HUES6 (cell line): ENCODE measurements at regions not wholly inside any gene's neighbourhood (a gene's known extent, or its start where the extent isn't known, plus 50 kb on each side); places are given as distances from the start of the nearest gene placed in this dataset.

Experiments used
- H3K27ac ChIP-seq: 2 replicates; pipeline ENCODE4 v1.7.0; 2013; ENCODE audit warnings: low read depth, mild to moderate bottlenecking, low read length, inconsistent platforms
- H3K27me3 ChIP-seq: 2 replicates; pipeline ENCODE4 v1.6.1; 2013; ENCODE audit warnings: low read length; ENCODE audit not compliant: control insufficient read depth, insufficient read depth
- H3K36me3 ChIP-seq: 2 replicates; pipeline ENCODE4 v1.6.1; 2013; ENCODE audit warnings: low read length; ENCODE audit not compliant: control insufficient read depth, insufficient read depth
- H3K4me1 ChIP-seq: 2 replicates; pipeline ENCODE4 v1.6.1; 2013; ENCODE audit warnings: low read length; ENCODE audit not compliant: control insufficient read depth, insufficient read depth
- H3K4me3 ChIP-seq: 2 replicates; pipeline ENCODE4 v1.5.1; 2013; ENCODE audit warnings: low read depth, low read length
- H3K9ac ChIP-seq: one replicate; pipeline ENCODE4 v1.6.1; 2013; ENCODE audit warnings: mild to moderate bottlenecking, low read length
- H3K9me3 ChIP-seq: 2 replicates; pipeline ENCODE4 v1.6.1; 2013; ENCODE audit warnings: low read depth, low read length; ENCODE audit not compliant: control insufficient read depth, insufficient read depth

GRCh38 chr4:115374621-115375020 lies 261.2 kb upstream of the NDST4 start:
- Histone ChIP-seq H3K27ac (no peak overlapping the region), H3K36me3 (no peaks in the 10 kb centered on the region), H3K27me3 (no peaks in the 10 kb centered on the region), H3K9ac (no peak overlapping the region), H3K9me3 (no peaks in the 10 kb centered on the region), H3K4me3 (no peak overlapping the region), H3K4me1 (no peaks in the 10 kb centered on the region)

DNA sequence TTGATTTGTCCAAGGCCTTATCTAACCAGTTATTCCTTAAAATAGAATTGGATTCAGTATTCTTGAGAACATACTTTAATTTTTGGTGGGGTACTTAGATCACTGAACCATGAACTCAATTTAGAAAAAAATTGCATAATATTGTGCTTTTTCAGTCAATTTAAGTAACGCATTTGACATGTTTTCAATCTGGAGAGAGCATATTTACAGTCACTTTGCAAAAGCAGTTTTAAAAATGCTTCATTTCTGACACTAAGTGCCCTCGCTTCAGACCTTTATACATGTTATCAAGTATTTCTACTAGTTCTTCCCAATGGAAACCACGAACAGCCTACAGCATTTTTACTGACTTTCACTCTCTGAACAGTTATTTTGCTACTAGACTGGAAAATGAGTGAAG lies 257.1 kb upstream of the NDST4 start:
- Histone ChIP-seq H3K27ac (no peak overlapping the region), H3K27me3 (no peaks in the 10 kb centered on the region), H3K9me3 (no peaks in the 10 kb centered on the region), H3K36me3 (no peaks in the 10 kb centered on the region), H3K4me3 (no peak overlapping the region), H3K4me1 (no peaks in the 10 kb centered on the region), H3K9ac (no peak overlapping the region)

GRCh38 chr4:115370012-115370411 lies 256.6 kb upstream of the NDST4 start:
- no peaks in the 10 kb centered on the region for H3K36me3 ChIP-seq
- H3K4me1 ChIP-seq = no peaks in the 10 kb centered on the region
- H3K27ac ChIP-seq = no peak overlapping the region
- H3K9me3 ChIP-seq = no peaks in the 10 kb centered on the region
- no peak overlapping the region for H3K4me3 ChIP-seq
- H3K27me3 ChIP-seq = no peaks in the 10 kb centered on the region
- no peak overlapping the region for H3K9ac ChIP-seq

GRCh38 chr4:115366390-115366789 lies 253.0 kb upstream of the NDST4 start:
- no peaks in the 10 kb centered on the region for H3K4me1 ChIP-seq
- H3K9me3 ChIP-seq = no peaks in the 10 kb centered on the region
- no peak overlapping the region for H3K4me3 ChIP-seq
- no peaks in the 10 kb centered on the region for H3K36me3 ChIP-seq
- no peak overlapping the region for H3K27ac ChIP-seq
- H3K9ac ChIP-seq = no peak overlapping the region
- H3K27me3 ChIP-seq = no peaks in the 10 kb centered on the region

- no peaks in the 10 kb centered on the region for H3K27me3 ChIP-seq
- no peak overlapping the region for H3K9ac ChIP-seq
- H3K4me1 ChIP-seq = no peaks in the 10 kb centered on the region
- H3K9me3 ChIP-seq = no peaks in the 10 kb centered on the region
- no peak overlapping the region for H3K27ac ChIP-seq
- H3K36me3 ChIP-seq = no peaks in the 10 kb centered on the region
- no peak overlapping the region for H3K4me3 ChIP-seq
Measured at GRCh38 chr4:115365185-115365584, 251.8 kb upstream of the NDST4 start.

- Histone ChIP-seq H3K27me3 (no peaks in the 10 kb centered on the region), H3K9ac (no peak overlapping the region), H3K27ac (no peak overlapping the region), H3K9me3 (no peaks in the 10 kb centered on the region), H3K4me3 (no peak overlapping the region), H3K4me1 (no peaks in the 10 kb centered on the region), H3K36me3 (no peaks in the 10 kb centered on the region)
Measured at GRCh38 chr4:115361781-115362180, 248.4 kb upstream of the NDST4 start.

- H3K36me3 ChIP-seq = no peaks in the 10 kb centered on the region
- H3K4me3 ChIP-seq = no peak overlapping the region
- no peak overlapping the region for H3K9ac ChIP-seq
- H3K9me3 ChIP-seq = peaks cover under 1% of the 10 kb centered on the region; the same call in 1 of the 2 replicates
- H3K27me3 ChIP-seq = no peaks in the 10 kb centered on the region
- H3K4me1 ChIP-seq = no peaks in the 10 kb centered on the region
- no peak overlapping the region for H3K27ac ChIP-seq
Measured at GRCh38 chr4:115360431-115360830, 247.0 kb upstream of the NDST4 start.

DNA sequence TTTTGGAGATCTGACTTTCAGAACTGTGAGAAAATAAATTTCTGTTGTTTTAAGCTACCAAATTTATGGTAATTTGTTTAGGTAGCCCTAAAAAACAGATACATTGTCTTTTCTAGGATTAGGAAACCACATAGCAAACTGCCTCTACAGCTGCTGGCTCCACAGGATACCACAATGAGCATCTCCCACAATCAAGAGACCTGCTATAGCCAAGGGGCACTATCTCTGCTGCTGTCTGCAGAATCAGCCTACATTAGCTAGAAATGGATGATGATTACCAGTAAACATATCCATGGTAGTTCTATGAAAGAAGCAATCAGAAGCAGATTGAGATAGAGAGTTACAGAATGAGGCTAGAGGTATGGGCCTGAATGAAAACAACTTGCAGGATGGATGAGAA lies 244.4 kb upstream of the NDST4 start:
- Histone ChIP-seq H3K9ac (no peak overlapping the region), H3K4me1 (no peaks in the 10 kb centered on the region), H3K4me3 (no peak overlapping the region), H3K36me3 (no peaks in the 10 kb centered on the region), H3K27me3 (no peaks in the 10 kb centered on the region), H3K27ac (no peak overlapping the region), H3K9me3 (peaks cover 17% of the 10 kb centered on the region; the same call in 1 of the 2 replicates)

GRCh38 chr4:115356176-115356575 lies 242.8 kb upstream of the NDST4 start:
- Histone ChIP-seq H3K36me3 (no peaks in the 10 kb centered on the region), H3K4me3 (no peak overlapping the region), H3K9me3 (peaks cover 20% of the 10 kb centered on the region; the same call in 1 of the 2 replicates), H3K27me3 (no peaks in the 10 kb centered on the region), H3K9ac (no peak overlapping the region), H3K4me1 (no peaks in the 10 kb centered on the region), H3K27ac (no peak overlapping the region)

DNA sequence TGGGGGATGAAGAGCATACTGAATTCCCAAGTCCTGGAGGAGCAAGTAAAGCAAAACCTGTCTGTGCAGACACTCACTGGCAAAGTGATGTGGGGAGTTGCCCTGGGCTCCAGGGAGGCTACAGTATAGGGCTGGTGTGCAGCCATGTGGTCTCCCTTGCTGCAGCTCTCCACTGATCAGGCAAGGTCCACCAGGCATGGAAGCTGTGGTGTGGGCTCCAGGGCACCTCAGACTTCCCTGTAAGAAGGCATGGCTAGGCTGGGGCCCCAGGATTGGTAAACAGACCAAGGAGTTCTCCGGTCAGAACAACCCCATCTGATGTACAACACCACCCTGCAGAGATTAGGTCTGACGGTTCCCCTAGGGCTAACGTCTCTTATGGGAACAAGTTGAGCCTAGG lies 241.9 kb upstream of the NDST4 start:
- H3K4me3 ChIP-seq = no peak overlapping the region
- no peaks in the 10 kb centered on the region for H3K36me3 ChIP-seq
- peaks cover 20% of the 10 kb centered on the region; the same call in 1 of the 2 replicates for H3K9me3 ChIP-seq
- no peaks in the 10 kb centered on the region for H3K27me3 ChIP-seq
- no peak overlapping the region for H3K27ac ChIP-seq
- no peak overlapping the region for H3K9ac ChIP-seq
- H3K4me1 ChIP-seq = no peaks in the 10 kb centered on the region

DNA sequence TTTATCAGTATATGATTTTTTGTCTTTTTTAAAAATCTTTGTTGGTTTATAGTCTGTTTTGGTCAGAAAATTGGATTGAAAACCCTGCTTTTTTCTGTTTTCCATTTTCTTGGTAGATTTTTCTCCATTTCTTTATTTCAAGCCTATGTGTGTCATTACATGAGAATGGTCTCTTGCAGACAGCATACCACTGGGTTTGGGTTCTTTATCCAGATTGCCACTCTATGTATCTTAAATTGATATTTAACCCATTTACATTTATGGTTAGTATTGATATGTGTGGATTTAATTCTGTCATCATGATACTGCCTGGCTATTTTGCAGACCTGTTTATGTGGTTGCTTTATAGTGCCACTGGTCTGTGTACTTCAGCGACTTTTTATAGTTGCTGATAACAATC lies 239.9 kb upstream of the NDST4 start:
- no peaks in the 10 kb centered on the region for H3K27me3 ChIP-seq
- H3K9ac ChIP-seq = no peak overlapping the region
- no peaks in the 10 kb centered on the region for H3K4me1 ChIP-seq
- H3K36me3 ChIP-seq = no peaks in the 10 kb centered on the region
- no peak overlapping the region for H3K4me3 ChIP-seq
- no peak overlapping the region for H3K27ac ChIP-seq
- H3K9me3 ChIP-seq = peaks cover 20% of the 10 kb centered on the region; the same call in 1 of the 2 replicates

- H3K4me3 ChIP-seq = no peak overlapping the region
- H3K9ac ChIP-seq = no peak overlapping the region
- H3K9me3 ChIP-seq = no peaks in the 10 kb centered on the region
- no peaks in the 10 kb centered on the region for H3K36me3 ChIP-seq
- no peaks in the 10 kb centered on the region for H3K27me3 ChIP-seq
- no peaks in the 10 kb centered on the region for H3K4me1 ChIP-seq
- no peak overlapping the region for H3K27ac ChIP-seq
Measured at GRCh38 chr4:115343171-115343570, 229.8 kb upstream of the NDST4 start.
